GM19193 (cell line): ENCODE measurements at regions not wholly inside any gene's neighbourhood (a gene's known extent, or its start where the extent isn't known, plus 50 kb on each side); places are given as distances from the start of the nearest gene placed in this dataset.

ENCODE experiments used
- POLR2A ChIP-seq: IDR thresholded peaks from 4 replicates; pipeline ENCODE4 v1.6.1; 2011; ENCODE audit not compliant: insufficient read depth, insufficient read length; ENCODE audit errors: extremely low read depth

DNA sequence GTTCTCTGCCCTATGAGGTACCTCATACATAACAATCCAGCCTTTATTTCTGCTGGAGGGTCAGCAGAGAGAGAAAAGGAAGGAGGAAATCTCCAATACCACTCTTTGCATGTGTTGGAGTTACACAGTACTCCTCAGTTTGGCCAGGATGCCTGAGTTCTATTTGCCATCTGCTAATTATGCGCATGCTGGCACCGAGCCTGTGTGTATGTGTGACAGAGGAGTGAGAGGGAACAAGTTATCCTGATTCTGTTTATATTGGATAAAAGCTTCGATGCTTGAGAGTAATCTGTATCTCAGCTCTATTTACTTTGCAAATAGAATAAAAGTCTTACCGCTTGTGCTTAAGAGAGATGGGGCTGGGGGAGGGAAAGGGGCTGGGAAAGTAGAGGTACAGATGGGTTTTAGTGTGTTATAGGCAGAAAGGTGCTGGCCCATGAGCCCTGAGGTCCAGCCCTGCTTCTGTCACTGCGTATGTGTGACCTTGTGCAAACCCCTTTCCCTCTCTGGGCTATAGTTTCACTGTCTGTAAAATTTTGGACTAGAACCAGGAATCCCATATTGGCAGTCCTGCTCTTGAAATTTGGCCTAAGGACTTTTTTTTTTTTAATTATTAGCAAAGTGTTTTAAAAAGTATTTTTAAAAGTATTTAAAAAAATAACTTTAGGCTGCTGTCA is 54.5 kb upstream of the PLXNA2 start:
- TF ChIP-seq POLR2A, result no peak

DNA sequence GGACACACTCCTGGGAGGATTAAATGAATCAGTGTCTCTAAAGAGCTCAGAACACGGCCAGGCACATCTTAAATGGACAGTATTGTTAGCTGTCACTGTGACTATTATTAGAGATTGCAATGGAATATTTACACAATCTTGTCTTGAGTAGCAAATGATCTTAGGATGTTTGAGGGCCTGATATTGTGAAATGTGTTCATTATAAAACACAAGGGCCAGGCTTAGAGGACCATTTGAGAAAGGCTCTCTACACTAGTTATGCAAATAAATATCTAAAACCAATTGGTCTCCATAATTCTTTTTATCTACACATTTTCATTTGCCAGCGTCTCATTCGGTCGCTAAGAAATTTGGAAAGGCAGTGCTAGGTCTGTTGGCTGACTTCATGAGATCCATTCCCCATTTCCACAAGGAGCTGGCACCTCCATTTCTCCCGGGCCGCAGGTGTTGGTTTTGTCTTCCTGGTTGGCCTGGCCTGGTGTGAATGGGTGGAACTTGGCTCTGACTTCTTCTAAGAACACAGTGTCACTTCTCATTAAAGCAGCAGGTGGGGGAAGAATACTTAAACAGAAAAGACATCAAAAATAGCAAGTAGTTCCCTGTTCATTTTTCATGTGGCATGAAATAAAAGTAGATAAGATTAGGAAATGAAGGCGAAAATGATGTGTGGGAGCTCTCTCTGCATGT is 56.0 kb upstream of the PLXNA2 start:
- TF ChIP-seq POLR2A, result no peak

DNA sequence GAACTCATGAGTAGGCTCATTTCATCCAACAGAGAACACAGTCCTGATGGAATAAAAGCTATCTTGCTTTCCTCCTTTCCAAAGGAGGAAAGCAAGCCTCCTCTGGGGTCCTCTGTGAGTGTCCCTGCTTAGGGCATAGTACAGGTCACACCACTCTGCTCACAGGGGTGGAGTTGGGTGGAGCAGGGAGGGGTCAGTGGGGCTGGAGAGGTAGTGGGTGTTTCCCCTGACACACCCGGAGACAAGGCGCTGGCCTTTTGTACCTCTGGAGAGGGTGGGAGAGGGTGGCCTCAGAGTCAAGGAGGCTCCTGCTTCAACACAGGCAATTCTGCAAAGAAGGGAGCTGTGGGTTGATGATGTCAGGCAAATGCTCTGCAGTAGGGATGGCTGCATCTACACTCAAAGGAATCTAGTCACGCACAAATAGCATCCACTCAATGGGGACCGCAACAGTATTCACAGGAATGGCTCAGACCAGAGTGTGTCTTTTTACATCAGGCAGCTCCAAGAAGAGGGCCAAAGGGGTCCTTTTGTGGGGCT is 58.6 kb upstream of the PLXNA2 start:
- TF ChIP-seq POLR2A, result no peak

- TF ChIP-seq POLR2A, result no peak
Measured at GRCh38 chr1:208303743-208304712, 59.8 kb upstream of the PLXNA2 start.

GRCh38 chr1:208308221-208308620 is 64.0 kb upstream of the PLXNA2 start:
- no peak for TF ChIP-seq POLR2A

DNA sequence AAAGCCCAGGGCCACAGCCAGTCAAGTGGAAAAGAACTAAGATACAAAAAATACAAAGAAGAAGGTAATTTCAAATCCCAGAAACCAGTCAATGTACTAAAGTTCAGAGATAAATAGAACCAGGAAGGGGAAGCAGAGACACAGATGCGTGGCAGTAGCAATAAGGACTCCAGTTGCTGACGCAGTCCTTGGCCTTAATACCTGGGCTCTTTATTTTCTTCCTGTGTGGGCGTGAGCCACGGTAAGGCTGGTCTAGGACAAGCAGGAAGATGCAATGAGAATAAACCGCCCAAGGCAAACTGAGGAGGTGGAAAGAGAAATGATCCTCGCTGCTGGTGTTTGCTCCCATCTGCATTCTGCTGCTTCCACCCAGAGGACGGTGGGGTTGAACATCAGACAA is 65.6 kb upstream of the PLXNA2 start:
- no peak for TF ChIP-seq POLR2A

GRCh38 chr1:208312706-208313105 is 68.5 kb upstream of the PLXNA2 start:
- TF ChIP-seq POLR2A, result no peak

DNA sequence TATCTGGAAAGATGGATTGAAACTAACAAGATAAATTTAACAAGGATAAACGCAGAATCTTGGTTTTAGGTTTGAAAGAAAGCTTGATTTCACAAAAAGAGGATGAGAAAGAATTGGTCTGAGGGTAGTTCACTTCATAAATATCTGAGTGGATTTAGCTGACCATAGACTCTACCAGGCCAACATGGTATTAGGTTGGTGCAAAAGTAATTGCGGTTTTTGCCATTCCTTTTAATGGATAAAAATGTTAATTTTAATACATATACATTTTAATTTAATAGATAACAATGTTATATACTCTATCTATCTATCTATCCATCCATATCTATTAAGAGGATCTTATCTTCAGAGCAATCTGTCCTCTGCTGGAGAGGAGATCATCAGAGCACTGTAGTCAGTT is 70.2 kb upstream of the PLXNA2 start:
- no peak for TF ChIP-seq POLR2A

DNA sequence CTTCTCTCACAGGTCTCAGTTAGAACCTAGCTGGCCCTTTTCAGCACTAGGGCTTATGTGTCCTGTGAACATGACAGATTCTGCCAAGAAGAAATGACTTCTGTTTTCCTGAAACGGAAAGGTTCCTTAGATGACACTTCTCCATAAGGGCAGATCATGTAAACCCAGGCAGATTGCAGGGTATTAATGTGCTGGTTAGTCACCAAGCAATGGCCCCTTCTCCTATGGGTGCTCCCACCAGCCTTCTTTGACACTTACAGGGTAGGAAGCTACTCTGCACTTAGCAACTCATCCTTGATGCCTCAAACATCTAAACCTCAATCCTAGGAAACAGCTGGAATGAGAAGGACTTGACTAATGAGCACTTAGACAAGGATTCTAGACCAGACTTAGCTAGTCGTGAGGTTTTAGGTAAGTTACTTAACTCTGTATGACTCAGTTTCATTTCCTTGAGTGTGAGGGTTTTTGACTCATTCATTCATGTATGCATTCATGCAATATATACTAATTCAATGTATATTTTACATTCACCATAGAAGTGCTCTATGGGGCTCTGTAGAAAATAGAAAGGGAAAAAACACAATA is 74.1 kb upstream of the PLXNA2 start:
- TF ChIP-seq POLR2A, result no peak

DNA sequence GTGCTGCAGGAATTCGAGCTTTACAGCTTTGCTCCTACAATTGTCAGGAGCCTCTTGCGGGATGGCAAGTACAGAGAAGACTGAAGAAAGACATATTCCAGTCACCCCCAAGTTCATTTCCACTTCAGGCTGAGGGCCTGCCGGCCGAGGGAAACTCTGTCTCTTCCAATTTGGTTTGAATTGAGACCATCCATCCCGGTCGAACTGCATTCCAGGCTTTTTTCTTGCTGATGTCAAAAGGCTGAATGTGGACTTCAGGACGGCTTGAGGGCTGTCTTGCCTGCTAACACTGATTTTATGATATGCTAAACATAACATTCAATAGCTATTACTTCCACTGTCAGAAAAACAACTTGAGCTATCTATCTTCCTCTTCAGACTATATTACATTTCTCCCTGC is 79.8 kb upstream of the PLXNA2 start:
- no peak for TF ChIP-seq POLR2A

DNA sequence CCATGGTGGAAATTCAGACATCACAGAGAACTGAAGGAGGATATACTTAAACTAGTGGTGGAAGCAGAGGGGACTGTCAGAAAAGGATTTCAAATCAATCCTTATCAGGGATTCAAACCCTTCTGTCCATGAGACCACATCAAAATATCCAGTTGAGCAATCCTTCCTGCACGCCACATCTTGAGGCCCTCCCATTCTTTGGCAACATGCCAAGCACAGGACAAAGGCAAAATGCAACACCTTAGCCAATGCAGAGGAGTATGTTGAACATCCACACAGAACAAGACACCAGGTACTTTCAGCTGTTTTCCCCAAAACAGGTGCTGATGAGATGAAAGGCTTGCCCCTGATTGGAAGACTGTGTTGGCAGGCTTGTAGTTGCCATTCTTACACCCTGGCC is 81.8 kb upstream of the PLXNA2 start:
- no peak for TF ChIP-seq POLR2A

- TF ChIP-seq POLR2A, result no peak
Measured at GRCh38 chr1:208329300-208329699, 85.1 kb upstream of the PLXNA2 start.

DNA sequence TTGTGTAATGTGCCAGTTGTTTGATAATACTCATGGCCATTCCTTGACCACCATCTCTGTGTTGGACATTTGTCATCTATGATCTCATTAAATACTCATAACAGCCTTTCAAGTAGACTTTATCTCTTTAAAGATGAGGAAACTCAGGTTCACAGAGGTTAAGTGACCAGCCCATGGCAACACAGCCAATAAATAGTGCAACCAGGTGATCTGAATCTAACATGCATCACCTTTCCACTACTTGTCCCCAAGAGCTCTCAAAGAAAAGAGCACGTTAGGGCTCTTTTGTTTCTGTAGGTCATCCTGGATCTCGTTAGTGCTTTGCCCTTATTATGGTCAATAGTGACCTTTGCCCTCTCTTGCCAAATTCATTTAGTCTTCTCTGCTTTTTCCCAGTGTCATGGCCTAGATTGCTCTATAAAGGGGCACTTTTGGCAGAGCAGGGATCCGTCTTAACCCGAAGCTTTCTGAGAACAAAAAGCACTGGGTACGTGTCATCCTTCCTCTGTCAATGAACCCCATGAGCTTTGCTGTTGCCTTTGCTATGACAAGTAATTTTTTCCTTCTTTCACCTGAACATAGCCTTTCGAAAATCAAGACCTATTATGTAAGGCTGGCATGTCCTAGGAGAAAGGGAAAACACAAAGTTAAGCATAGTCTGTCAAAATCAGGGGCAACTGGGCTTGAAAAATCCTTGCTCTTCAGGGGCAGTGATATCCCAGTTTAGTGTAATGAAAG is 88.0 kb upstream of the PLXNA2 start:
- no peak for TF ChIP-seq POLR2A

GRCh38 chr1:208332774-208333126 is 88.6 kb upstream of the PLXNA2 start:
- TF ChIP-seq POLR2A, result no peak

- no peak for TF ChIP-seq POLR2A
Measured at GRCh38 chr1:208333676-208334075, 89.5 kb upstream of the PLXNA2 start.
